Neural cell (in vitro differentiated cells): ENCODE measurements at regions not wholly inside any gene's neighbourhood (a gene's known extent, or its start where the extent isn't known, plus 50 kb on each side); places are given as distances from the start of the nearest gene placed in this dataset.

Experiments
- H2AFZ ChIP-seq: fragments of 200-600, 300-800 bp; sonication (generic), shearing (Covaris generic); 2 replicates; pipeline ENCODE4 v1.6.0; 2014; ENCODE audit warnings: low read depth, mild to moderate bottlenecking, antibody characterized with exemption, low read length, moderate library complexity
- H3F3A ChIP-seq: fragments of 200-600 bp; shearing (Covaris generic); 2 replicates; pipeline ENCODE4 v1.6.1; 2016; ENCODE audit warnings: mild to moderate bottlenecking, moderate library complexity, mixed read lengths, antibody characterized with exemption, low read length; ENCODE audit not compliant: insufficient read depth, poor library complexity, severe bottlenecking
- H3K27ac ChIP-seq: fragments of 200-600, 300-800 bp; sonication (generic), shearing (Covaris generic); 2 replicates; pipeline ENCODE4 v1.5.1; 2014; ENCODE audit warnings: mild to moderate bottlenecking, low read length, moderate library complexity
- H3K27me3 ChIP-seq: fragments of 300-800, 200-600 bp; sonication (generic), shearing (Covaris generic); 2 replicates; pipeline ENCODE4 v1.6.0; 2014; ENCODE audit warnings: mild to moderate bottlenecking, low read depth, low read length, moderate library complexity; ENCODE audit not compliant: insufficient read depth
- H3K36me3 ChIP-seq: fragments of 300-800, 200-600 bp; sonication (generic), shearing (Covaris generic); 2 replicates; pipeline ENCODE4 v1.5.1; 2014; ENCODE audit warnings: mild to moderate bottlenecking, antibody characterized with exemption, low read length, moderate library complexity; ENCODE audit not compliant: insufficient read depth
- H3K4me2 ChIP-seq: fragments of 300-800, 200-600 bp; sonication (generic), shearing (Covaris generic); 2 replicates; pipeline ENCODE4 v1.6.0; 2014; ENCODE audit warnings: mild to moderate bottlenecking, low read length
- H3K4me3 ChIP-seq: fragments of 300-800, 200-600 bp; sonication (generic), shearing (Covaris generic); 2 replicates; pipeline ENCODE4 v1.5.1; 2014; ENCODE audit warnings: mild to moderate bottlenecking, low read length, moderate library complexity
- H3K79me2 ChIP-seq: fragments of 200-600 bp; shearing (Covaris generic); replicated peaks from 2 replicates; pipeline ENCODE4 v1.6.0; 2014; ENCODE audit warnings: mild to moderate bottlenecking, low read length, moderate library complexity; ENCODE audit not compliant: insufficient read depth
- H3K9ac ChIP-seq: fragments of 300-800, 200-600 bp; sonication (generic), shearing (Covaris generic); 2 replicates; pipeline ENCODE4 v1.6.1; 2016; ENCODE audit warnings: mild to moderate bottlenecking, low read length, mixed read lengths
- H3K9me2 ChIP-seq: fragments of 200-600 bp; shearing (Covaris generic); 2 replicates; pipeline ENCODE4 v1.6.1; 2016; ENCODE audit warnings: mild to moderate bottlenecking, low read length, mixed read lengths; ENCODE audit not compliant: insufficient read depth
- H3K9me3 ChIP-seq: fragments of 200-600, 300-800 bp; sonication (generic), shearing (Covaris generic); 2 replicates; pipeline ENCODE4 v1.6.1; 2016; ENCODE audit warnings: mild to moderate bottlenecking, mixed run types, low read length, moderate library complexity, mixed read lengths
- H4K20me1 ChIP-seq: fragments of 200-600 bp; shearing (Covaris generic); 2 replicates; pipeline ENCODE4 v1.6.1; 2016; ENCODE audit warnings: mild to moderate bottlenecking, mixed run types; ENCODE audit not compliant: insufficient read depth
- EP300 ChIP-seq: fragments of 450-650 bp; conservative IDR thresholded peaks from 2 replicates; pipeline ENCODE4 v1.6.1; 2014; ENCODE audit warnings: antibody characterized with exemption, mild to moderate bottlenecking, moderate library complexity; ENCODE audit not compliant: poor library complexity, severe bottlenecking
- POLR2AphosphoS5 ChIP-seq: IDR thresholded peaks from 2 replicates; pipeline ENCODE4 v1.6.1; 2012
- RAD21 ChIP-seq: fragments of 450-650 bp; conservative IDR thresholded peaks from 2 replicates; pipeline ENCODE4 v1.6.1; 2014; ENCODE audit warnings: antibody characterized with exemption, mild to moderate bottlenecking, moderate library complexity
- SMC3 ChIP-seq: fragments of 450-650 bp; conservative IDR thresholded peaks from 2 replicates; pipeline ENCODE4 v1.6.1; 2014; ENCODE audit warnings: antibody characterized with exemption, mild to moderate bottlenecking, moderate library complexity; ENCODE audit not compliant: poor library complexity

DNA sequence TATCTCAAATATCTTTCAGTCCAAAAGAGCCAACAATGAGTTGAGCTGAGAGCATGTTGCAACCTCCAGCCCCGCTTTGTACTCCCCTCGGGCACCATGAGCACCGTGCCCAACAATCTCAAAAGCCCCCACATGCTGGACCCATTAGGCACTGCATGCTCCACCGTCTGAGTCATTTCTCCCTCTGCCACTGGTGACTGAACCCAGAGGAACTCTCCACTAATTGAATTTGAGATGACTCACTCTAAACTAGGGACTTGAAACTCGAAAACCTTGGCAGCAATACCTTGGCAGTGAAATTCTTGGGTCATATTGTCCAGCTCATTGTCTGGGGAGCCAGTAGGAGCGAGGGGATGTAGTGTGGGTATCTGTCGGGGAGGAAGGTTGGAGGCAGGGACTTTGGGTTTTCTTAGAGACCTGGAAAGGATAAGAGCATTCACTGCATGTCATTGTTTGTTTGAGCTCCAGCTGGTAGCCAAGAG, 49.9 kb upstream of the SLIT3 start:
- no peak overlapping the region for H3K4me2 ChIP-seq
- H4K20me1 ChIP-seq: no peaks in the 10 kb centered on the region
- H3K9me3 ChIP-seq: no peaks in the 10 kb centered on the region
- H3K36me3 ChIP-seq: no peaks in the 10 kb centered on the region
- no peak overlapping the region for H3K9ac ChIP-seq
- no peaks in the 10 kb centered on the region for H3K9me2 ChIP-seq
- H3K27me3 ChIP-seq: no peaks in the 10 kb centered on the region
- no peak overlapping the region for H2AFZ ChIP-seq
- no peaks in the 10 kb centered on the region for H3K79me2 ChIP-seq
- TF ChIP-seq RAD21 (no peak), POLR2AphosphoS5 (no peak), SMC3 (no peak), EP300 (no peak)
- H3K27ac ChIP-seq: no peak overlapping the region
- no peak overlapping the region for H3K4me3 ChIP-seq
- H3F3A ChIP-seq: no peaks in the 10 kb centered on the region
